GM12878 (cell line): ENCODE measurements at regions not wholly inside any gene's neighbourhood (a gene's known extent, or its start where the extent isn't known, plus 50 kb on each side); places are given as distances from the start of the nearest gene placed in this dataset.

ENCODE experiments used
- BACH1 ChIP-seq: fragments of 450-650 bp; IDR thresholded peaks from 2 replicates; pipeline ENCODE4 v1.6.1; 2017; ENCODE audit warnings: mild to moderate bottlenecking, borderline replicate concordance
- CBX5 ChIP-seq: sonication (generic); IDR thresholded peaks from 2 replicates; pipeline ENCODE4 v1.6.1; 2016; ENCODE audit warnings: low read depth, moderate library complexity, mild to moderate bottlenecking, inconsistent platforms
- EP300 ChIP-seq, 2 experiments: fragments of 150-350 bp in 1 of 2; IDR thresholded peaks; 2 replicates each; pipeline ENCODE4 v1.6.1; 2011 to 2012; ENCODE audit warnings: low read depth in 2 of 2, low read length in 2 of 2, borderline replicate concordance in 1 of 2, improper control_type of control experiment in 1 of 2, inconsistent platforms in 1 of 2; ENCODE audit not compliant: control insufficient read depth in 1 of 2
- TF ChIP-seq, protein P1 (sequence below): IDR thresholded peaks from 2 replicates; pipeline ENCODE4 v1.6.1; 2012; ENCODE audit warnings: low read depth, low read length, improper control_type of control experiment
- TF ChIP-seq, protein P2 (sequence below), 3 experiments: IDR thresholded peaks in 2 of 3; conservative IDR thresholded peaks in 1 of 3; 2 replicates each; pipeline ENCODE4 v1.5.1; 2011; ENCODE audit warnings: low read depth in 3 of 3, low read length in 3 of 3, mild to moderate bottlenecking in 3 of 3, control low read depth in 2 of 3, moderate library complexity in 2 of 3, inconsistent platforms in 1 of 3, mixed read lengths in 1 of 3; ENCODE audit not compliant: control insufficient read depth in 2 of 3, insufficient read depth in 1 of 3; ENCODE audit errors: extremely low read depth in 1 of 3
- TF ChIP-seq, protein P3 (sequence below): IDR thresholded peaks from 2 replicates; pipeline ENCODE4 v1.6.1; 2011; ENCODE audit warnings: borderline replicate concordance, low read depth, mild to moderate bottlenecking, moderate library complexity, mixed read lengths, low read length; ENCODE audit not compliant: insufficient read depth; ENCODE audit errors: extremely low read length

DNA sequence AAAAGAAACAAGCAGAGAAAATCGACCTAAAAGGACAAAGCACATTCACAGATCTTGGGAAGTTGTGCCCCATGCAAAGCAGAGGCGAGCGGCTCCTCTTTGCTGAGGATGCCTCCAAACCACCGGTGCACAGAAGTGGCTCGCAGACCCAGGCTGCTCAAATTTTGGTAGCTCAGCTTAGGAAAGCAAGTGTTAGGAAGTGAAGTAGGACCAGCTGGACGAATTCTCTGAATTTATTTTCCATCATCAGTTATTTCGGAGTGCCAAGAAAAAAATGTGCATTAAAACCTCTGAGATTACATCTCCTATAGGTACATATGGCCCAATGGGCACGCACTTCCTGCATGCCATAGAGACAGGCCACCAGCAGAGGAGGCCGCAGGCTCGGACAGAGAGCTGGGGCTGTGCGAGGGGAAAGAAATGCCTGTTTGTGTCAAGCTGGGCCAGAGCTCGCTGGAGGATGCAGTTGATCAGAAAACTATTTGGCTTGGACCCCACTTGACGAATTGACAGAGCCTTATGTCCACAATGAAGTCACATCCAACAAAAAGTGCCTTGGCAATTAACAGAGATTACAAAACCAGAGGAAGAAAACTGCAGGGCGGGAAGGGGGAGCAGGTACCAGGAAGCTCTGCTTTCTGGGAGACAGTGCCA, 122.3 kb upstream of the LYZL2 start (continued):
- TF ChIP-seq, protein P1, sequence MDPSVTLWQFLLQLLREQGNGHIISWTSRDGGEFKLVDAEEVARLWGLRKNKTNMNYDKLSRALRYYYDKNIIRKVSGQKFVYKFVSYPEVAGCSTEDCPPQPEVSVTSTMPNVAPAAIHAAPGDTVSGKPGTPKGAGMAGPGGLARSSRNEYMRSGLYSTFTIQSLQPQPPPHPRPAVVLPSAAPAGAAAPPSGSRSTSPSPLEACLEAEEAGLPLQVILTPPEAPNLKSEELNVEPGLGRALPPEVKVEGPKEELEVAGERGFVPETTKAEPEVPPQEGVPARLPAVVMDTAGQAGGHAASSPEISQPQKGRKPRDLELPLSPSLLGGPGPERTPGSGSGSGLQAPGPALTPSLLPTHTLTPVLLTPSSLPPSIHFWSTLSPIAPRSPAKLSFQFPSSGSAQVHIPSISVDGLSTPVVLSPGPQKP: 0 out of 2 replicates have a peak, but pooled peaks have one; percentile 49
- TF ChIP-seq, protein P2, sequence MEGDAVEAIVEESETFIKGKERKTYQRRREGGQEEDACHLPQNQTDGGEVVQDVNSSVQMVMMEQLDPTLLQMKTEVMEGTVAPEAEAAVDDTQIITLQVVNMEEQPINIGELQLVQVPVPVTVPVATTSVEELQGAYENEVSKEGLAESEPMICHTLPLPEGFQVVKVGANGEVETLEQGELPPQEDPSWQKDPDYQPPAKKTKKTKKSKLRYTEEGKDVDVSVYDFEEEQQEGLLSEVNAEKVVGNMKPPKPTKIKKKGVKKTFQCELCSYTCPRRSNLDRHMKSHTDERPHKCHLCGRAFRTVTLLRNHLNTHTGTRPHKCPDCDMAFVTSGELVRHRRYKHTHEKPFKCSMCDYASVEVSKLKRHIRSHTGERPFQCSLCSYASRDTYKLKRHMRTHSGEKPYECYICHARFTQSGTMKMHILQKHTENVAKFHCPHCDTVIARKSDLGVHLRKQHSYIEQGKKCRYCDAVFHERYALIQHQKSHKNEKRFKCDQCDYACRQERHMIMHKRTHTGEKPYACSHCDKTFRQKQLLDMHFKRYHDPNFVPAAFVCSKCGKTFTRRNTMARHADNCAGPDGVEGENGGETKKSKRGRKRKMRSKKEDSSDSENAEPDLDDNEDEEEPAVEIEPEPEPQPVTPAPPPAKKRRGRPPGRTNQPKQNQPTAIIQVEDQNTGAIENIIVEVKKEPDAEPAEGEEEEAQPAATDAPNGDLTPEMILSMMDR (IDR thresholded peaks at IDR 0.05 in 2 of 3, conservative IDR thresholded peaks at IDR 0.05 in 1 of 3; ENCODE audit: control insufficient read depth in 2 of 3, extremely low read depth in 1 of 3, insufficient read depth in 1 of 3, low read depth in 3 of 3, low read length in 3 of 3): peak; percentile 80 to 87 (median 81)
- TF ChIP-seq EP300 (IDR thresholded peaks at IDR 0.05; ENCODE audit: borderline replicate concordance in 1 of 2, control insufficient read depth in 1 of 2, low read depth in 2 of 2, low read length in 2 of 2) (no peak), CBX5 (0 out of 2 replicates have a peak, but pooled peaks have one; percentile 39), BACH1 (no peak)
- TF ChIP-seq, protein P3, sequence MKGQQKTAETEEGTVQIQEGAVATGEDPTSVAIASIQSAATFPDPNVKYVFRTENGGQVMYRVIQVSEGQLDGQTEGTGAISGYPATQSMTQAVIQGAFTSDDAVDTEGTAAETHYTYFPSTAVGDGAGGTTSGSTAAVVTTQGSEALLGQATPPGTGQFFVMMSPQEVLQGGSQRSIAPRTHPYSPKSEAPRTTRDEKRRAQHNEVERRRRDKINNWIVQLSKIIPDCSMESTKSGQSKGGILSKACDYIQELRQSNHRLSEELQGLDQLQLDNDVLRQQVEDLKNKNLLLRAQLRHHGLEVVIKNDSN: no peak
